Ammon's horn (tissue), 1 donor: ENCODE measurements at regions not wholly inside any gene's neighbourhood (a gene's known extent, or its start where the extent isn't known, plus 50 kb on each side); places are given as distances from the start of the nearest gene placed in this dataset.

Source experiments
- DNase-seq: peaks from one replicate; pipeline ENCODE4 v3.0.0-alpha.2; 2016; ENCODE audit warnings: low spot score

DNA sequence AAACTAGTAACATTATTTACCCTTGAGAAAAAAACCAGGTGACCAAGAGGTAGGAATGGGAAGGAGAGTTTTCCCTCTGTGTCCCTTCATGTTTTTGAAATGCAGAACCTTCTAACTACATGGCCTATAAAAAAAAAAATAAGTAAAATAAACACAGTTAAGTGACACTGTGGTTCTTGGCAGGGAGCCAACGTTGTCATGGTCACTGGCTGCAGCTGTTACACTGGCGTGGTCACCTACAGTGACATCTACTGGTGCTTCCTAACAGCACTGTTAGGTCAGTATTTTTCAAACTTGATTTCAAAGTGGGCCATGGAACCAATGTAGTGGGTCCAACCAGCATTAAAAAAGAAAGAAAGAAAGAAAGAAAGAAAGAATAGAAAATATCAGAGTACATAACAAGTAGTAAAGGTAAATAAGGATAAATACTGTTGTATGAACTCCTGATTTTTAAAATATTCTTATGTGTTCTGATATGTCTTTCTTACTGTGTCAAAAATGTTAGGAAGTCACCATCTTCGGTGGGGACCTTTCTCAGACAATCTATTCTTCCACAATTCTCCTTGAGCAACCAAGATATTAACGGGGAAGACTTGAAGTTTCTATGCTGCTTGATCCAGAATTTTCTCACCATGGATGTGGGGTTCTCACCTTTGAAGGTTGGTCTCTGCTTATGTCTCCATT lies 59.1 kb upstream of the PJA2 start:
- peak; percentile 97 for DNase-seq

- no peak for DNase-seq
Observed at GRCh38 chr5:109468288-109468676, 58.5 kb upstream of the PJA2 start.

DNA sequence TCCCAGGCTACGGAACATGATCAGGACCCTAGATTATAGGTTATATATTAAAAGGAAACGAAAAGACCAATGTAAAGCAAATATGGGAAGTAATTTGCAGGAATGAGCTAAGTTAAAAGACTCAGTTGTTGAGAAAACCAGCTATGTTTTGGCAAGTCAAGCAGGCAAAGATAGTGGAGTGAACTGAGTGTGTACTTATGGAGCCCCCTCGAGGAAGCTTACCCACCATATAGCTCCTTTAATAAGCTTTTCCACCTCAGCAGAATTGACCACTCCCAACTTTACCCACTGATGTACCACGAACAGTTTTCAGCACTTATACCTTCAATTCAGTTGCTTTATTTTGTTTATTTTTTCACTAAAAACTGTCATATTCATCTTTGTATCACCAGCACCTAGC lies 57.3 kb upstream of the PJA2 start:
- DNase-seq: no peak
